Occipital lobe (tissue), 1 donor: ENCODE measurements at regions not wholly inside any gene's neighbourhood (a gene's known extent, or its start where the extent isn't known, plus 50 kb on each side); places are given as distances from the start of the nearest gene placed in this dataset.
"Not testable (repeated sequence)": the region's sequence is repeated elsewhere in the genome, so short reads cannot be mapped to it uniquely, and the experiment has no call there.

Experiments used
- DNase-seq: peaks from one replicate; lab custom pipeline; 2025; lab: John Stamatoyannopoulos, UW

DNA sequence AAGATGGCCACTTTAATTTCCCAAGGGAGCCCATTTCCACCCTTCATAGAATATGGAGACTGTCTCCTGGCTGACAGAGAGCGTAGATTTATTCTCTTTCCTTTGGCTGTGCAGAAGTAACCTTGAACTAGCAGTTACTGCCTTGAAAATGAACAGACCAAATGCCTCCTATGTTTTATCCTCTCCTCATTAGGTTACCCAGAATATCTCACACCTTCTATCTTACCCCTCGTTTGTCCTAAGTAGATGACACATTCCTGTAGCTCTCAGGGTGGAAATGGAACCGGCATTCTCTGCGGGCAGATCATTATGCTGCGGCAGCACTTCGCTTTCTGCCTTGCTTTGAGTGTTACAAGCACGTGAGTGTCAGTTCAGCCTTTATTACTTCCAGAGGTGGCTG lies 336.5 kb downstream of the DCDC2C start:
- no peak for DNase-seq

- DNase-seq, result no peak
Measured at GRCh38 chr2:4047961-4048891, 344.9 kb downstream of the DCDC2C start.

- no peak for DNase-seq
Measured at GRCh38 chr2:4049463-4049862, 346.1 kb downstream of the DCDC2C start.

DNA sequence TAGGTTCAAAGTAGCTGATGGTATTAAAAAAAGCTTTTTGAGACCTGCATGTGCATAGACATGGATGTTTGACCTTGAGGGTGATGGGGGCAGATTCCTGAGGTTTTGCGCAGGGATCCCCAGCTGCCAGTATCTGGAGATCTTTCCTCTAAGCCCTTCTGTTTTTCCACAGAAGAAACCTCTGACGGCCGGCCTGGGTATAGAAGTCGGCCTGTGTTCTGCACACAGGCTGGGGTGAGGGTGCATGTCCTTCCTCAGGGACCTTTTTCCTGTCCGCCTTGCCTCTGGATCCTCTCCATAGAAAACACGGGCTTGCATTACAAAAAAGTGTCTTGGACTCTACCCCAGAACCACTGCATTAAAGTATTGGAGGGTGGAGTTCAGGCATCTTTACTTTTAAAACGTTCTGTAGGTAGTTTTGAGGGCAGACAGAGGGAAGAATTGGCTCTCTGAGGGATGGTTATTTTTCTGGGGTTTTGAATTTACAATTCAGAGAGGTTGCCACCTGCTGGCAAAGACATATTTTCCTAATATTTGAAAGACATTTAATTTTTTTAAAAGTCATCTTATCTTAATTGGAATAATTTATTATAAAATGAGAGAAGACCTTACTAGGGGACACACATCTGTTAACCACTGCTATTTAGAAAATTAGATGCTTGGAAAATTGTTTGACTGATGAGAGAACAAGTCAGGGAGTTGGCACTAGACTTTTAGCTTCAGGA lies 350.6 kb downstream of the DCDC2C start:
- DNase-seq, result no peak

DNA sequence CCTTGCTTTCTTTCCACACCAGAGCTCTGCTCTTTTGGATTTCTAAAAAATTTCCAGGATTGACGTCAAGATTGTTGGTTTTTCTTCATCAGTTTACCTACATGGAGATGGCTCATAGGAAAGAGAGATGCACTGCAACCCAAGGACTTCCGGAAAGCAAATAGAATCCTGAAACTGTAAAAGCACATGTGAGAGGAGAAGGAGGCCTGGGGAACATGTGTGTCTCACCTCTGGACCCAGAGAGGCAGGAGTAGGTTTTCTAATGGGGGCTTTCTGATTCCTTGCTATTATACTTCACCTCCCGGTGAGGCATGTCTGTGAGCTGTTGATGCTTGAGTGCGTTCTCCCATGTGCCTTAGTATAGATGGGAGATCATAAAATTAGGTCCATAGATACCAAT lies 362.8 kb downstream of the DCDC2C start:
- DNase-seq, result no peak

- DNase-seq, result no peak
Measured at GRCh38 chr2:4073026-4073569, 369.7 kb downstream of the DCDC2C start.

DNA sequence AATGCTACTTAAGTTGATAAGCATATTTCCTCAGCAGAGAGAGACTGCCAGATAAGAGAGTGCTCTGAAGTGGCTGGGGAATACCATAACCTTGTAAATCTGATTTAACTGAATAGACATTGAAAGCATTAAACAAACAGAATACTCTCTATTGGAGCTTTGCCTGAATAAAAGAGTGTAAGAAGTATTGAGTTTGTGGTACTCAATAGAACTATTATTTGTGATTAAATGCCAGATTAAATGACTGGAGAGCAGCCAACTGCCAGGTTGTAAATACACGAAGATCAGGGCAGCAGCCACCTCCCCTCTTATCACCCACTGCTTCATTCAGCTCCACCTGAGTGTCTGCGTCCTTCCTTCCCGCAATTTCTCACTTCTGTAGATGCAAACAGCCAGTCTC lies 373.6 kb downstream of the DCDC2C start:
- no peak for DNase-seq

DNA sequence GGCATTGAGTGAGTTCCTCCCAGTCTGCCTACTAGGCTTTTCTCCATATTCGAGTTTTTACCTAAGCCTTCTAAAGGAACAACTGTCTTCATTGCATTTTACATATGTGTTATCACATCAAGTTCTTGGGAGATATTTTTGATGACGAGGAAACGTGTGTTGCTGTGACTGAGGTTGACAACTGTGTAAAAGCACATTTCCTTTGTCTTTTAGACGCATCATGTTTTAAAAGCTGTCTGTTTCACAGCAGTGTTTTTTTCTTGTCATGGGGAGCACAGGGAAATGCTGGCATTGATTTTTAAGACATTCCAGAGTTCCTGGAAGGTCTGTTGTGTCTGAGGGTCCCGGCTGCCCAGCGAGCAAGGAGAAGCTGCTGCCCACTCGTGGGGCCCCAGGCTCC lies 381.8 kb downstream of the DCDC2C start:
- no peak for DNase-seq

GRCh38 chr2:4090668-4091630 lies 387.6 kb downstream of the DCDC2C start:
- DNase-seq, result no peak

- no peak for DNase-seq
Measured at GRCh38 chr2:4091869-4092268, 388.5 kb downstream of the DCDC2C start.

DNA sequence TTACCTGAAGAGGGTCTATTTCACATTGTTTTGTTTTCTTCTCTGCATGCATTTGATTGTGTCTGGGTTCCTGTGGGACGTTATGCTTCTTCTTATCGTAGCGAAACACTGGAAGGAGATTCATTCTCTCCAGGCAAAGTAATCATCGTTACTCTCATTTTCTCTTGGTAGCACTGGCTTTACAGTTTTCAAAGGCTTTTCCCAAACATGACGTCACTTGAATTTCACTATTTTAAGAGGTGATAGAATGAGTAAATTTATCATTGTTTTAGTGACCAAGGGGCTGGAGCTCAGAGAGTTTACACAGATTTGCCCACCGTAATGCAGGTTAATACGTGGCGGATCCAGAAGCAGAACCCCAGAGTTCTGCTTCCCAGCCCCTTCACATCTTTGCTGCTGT lies 391.4 kb downstream of the DCDC2C start:
- DNase-seq, result no peak

- no peak for DNase-seq
Measured at GRCh38 chr2:4096978-4097766, 393.8 kb downstream of the DCDC2C start.

DNA sequence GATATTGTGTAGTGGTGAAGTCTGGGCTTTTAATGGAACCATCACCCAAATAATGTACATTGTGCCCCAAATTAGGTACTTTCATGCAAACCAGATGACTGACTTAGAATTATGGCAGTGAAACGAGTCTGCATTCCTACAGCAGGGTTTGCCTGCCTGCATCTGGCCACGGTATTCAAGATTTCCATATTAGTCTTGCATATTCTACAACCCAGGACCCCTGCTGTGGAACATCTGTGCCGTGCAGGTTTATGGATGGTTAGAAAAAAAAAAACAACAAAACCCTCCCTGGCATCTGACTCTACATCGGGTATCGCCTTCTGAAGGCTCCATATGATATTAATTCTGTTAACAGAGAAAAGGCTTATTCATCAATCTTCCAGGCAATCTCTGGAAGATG lies 394.8 kb downstream of the DCDC2C start:
- DNase-seq, result no peak

DNA sequence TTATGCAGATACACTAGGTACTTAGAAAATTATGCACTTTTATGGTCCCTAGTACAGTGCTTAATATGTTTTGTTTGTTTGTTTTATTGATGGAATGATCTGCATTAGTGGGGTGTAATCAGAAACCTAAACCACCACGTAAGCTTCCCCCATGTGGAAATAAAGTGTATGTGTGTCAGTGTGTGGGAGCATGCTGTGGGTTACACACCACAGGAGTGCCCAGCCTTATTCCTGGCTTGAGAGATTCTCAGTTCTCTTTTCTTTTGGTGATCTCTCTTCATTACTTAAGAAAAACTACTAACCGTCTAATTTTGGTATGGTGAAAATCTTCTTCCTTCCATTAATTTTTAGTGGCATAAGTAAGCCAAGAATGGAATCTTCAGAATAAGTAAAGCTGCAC lies 398.6 kb downstream of the DCDC2C start:
- no peak for DNase-seq

- no peak for DNase-seq
Measured at GRCh38 chr2:4107179-4107578, 403.8 kb downstream of the DCDC2C start.

- DNase-seq, result no peak
Measured at GRCh38 chr2:4110273-4110672, 406.9 kb downstream of the DCDC2C start.

DNA sequence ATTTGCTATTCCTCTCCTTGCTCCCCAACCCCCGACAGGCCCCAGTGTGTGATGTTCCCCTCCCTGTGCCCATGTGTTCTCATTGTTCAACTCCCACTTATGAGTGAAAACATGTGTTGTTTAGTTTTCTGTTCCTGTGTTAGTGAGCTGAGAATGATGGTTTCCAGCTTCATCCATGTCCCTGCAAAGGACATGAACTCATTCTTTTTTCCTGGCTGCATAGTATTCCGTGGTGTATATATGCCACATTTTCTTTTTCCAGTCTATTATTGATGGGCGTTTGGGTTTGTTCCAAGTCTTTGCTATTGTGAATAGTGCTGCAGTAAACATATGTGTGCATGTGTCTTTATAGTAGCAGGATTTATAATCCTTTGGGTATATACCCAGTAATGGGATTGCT lies 412.1 kb downstream of the DCDC2C start:
- DNase-seq, result not testable (repeated sequence)

DNA sequence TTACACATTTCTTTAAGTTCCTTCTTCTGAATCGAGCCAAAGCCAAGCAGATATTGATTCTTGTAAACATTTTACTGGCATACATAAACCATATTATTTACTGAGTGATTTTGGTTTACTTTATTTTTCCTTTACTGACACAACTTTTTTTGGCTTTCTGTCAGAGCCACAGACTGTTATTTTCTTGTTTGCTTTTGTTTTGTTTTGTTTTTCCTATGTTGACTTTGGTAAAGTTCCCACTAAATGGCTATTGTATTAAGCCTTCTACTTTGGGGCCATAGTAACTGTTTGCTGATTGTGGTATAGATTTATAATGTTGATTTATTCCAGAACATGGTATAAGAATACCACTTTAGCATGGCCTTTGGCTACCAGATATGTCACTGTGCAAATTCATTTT lies 419.4 kb downstream of the DCDC2C start:
- DNase-seq, result no peak

DNA sequence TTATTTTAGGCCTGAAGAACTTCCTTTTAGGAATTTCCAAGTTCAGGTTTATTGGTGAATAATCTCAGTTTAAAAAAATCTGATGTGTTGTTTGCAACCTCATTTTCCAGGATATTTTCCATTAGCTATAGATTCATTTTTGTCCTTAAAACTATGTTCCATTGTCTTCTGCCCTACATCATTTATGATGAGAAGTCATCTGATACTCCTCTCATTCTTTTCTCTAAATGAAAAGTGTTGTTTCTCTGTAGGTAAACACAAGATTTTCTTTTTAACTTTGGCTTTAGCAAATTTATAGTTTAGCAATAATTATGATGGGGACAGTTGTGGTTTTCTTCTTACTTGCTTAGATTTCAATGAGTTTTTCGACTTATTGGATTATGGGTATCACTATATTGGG lies 427.3 kb downstream of the DCDC2C start:
- DNase-seq, result no peak
